ENCODE measurements at regions not wholly inside any gene's neighbourhood (a gene's known extent, or its start where the extent isn't known, plus 50 kb on each side); places are given as distances from the start of the nearest gene placed in this dataset.

DNA sequence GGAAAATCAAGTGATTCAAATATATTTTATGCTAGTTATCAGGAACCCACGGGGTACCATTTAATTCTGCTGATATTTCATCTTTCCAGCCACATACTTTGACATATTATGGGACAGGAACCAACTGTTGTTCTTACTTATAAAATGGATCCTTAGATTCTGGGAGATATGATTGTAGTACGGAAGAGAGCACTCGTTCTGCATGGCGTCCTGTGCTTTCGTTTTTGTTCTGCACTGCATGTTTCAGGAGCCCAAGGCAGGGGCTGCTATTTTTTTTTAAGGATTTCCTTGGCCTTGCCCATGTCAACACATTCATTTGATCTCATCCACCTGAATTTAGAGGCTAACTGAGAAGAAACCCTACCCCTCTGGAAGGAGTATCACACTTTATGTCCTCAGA is 245.5 kb upstream of the TLL1 start:
- no peak for TF ChIP-seq SIN3A (IDR thresholded peaks at IDR 0.05; ENCODE audit: borderline replicate concordance, insufficient read depth, low read length)
- TF ChIP-seq POLR2AphosphoS5 (IDR thresholded peaks at IDR 0.05; ENCODE audit: low read depth, low read length): no peak
- TF ChIP-seq TAF1 (IDR thresholded peaks at IDR 0.05; ENCODE audit: borderline replicate concordance, insufficient read depth, low read length): no peak
- TF ChIP-seq REST (IDR thresholded peaks at IDR 0.05; ENCODE audit: insufficient read depth in 1 of 2, low read depth in 2 of 2, low read length in 2 of 2): no peak
- no peak for TF ChIP-seq FOXP2 (optimal IDR thresholded peaks at IDR 0.05; ENCODE audit: borderline replicate concordance, extremely low read depth, extremely low read length, insufficient read depth)

Measured in PFSK-1 (cell line).